ENCODE measurements at regions not wholly inside any gene's neighbourhood (a gene's known extent, or its start where the extent isn't known, plus 50 kb on each side); places are given as distances from the start of the nearest gene placed in this dataset.

- dilution Hi-C loops (cut with MboI; ENCODE audit: extremely low pct_ligation_motif_present, low sequenced_read_pairs), result no loop called here
Observed at GRCh38 chr6:120632975-120633374, 701.3 kb downstream of the TBC1D32 start.

DNA sequence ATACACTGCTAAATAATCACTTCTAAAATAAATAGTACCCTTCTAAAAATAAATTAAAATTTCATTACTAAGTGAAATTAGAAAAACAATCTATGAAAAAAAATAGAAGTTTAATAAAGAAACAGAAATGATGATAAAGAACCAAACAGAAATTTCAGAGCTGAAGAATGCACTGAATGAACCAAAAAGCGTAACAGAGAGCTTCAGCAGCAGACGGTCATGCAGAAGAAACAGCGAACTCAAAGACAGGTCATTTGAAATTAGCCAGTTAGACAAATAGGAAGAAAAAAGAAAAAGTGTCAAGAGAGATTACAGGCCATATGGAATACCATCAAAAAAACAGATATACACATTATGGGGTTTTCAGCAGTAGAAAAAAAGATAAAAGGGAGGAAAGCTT is 706.7 kb downstream of the TBC1D32 start:
- DNase-seq (ENCODE audit: low read depth, low spot score) (no peak), FAIRE-seq (no peak)
- H3K9me3 ChIP-seq (ENCODE audit: control insufficient read depth, low read depth, low read length), result no peaks in the 10 kb centered on the region
- no peak overlapping the region for H3K4me3 ChIP-seq (ENCODE audit: control insufficient read depth in 2 of 3, extremely low read depth in 1 of 3, insufficient read depth in 2 of 3, low read depth in 1 of 3, low read length in 3 of 3)
- H3K79me2 ChIP-seq (ENCODE audit: control insufficient read depth, insufficient read depth, low read length), result no peaks in the 10 kb centered on the region
- no peak overlapping the region for H3K9ac ChIP-seq (ENCODE audit: control insufficient read depth, extremely low read depth, insufficient read depth, low read length)
- no peak overlapping the region for H2AFZ ChIP-seq (ENCODE audit: control insufficient read depth, low read length)
- no peaks in the 10 kb centered on the region for H3K27me3 ChIP-seq (ENCODE audit: control insufficient read depth, extremely low read depth, insufficient read depth, low read length)
- no peaks in the 10 kb centered on the region for H4K20me1 ChIP-seq (ENCODE audit: control insufficient read depth, extremely low read depth, insufficient read depth, low read length)
- TF ChIP-seq EZH2 (IDR thresholded peaks at IDR 0.05; ENCODE audit: low read length), result no peak
- TF ChIP-seq, protein P1, sequence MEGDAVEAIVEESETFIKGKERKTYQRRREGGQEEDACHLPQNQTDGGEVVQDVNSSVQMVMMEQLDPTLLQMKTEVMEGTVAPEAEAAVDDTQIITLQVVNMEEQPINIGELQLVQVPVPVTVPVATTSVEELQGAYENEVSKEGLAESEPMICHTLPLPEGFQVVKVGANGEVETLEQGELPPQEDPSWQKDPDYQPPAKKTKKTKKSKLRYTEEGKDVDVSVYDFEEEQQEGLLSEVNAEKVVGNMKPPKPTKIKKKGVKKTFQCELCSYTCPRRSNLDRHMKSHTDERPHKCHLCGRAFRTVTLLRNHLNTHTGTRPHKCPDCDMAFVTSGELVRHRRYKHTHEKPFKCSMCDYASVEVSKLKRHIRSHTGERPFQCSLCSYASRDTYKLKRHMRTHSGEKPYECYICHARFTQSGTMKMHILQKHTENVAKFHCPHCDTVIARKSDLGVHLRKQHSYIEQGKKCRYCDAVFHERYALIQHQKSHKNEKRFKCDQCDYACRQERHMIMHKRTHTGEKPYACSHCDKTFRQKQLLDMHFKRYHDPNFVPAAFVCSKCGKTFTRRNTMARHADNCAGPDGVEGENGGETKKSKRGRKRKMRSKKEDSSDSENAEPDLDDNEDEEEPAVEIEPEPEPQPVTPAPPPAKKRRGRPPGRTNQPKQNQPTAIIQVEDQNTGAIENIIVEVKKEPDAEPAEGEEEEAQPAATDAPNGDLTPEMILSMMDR (optimal IDR thresholded peaks at IDR 0.05 in 1 of 3, IDR thresholded peaks at IDR 0.05 in 1 of 3, conservative IDR thresholded peaks at IDR 0.05 in 1 of 3; ENCODE audit: extremely low read depth in 1 of 3, insufficient read depth in 2 of 3, low read length in 3 of 3), result no peak
- no peak overlapping the region for H3K27ac ChIP-seq (ENCODE audit: control insufficient read depth, insufficient read depth, low read length)
- dilution Hi-C loops (cut with MboI; ENCODE audit: extremely low pct_ligation_motif_present, low sequenced_read_pairs), result no loop called here
- H3K4me1 ChIP-seq (ENCODE audit: control insufficient read depth, extremely low read depth, insufficient read depth, low read length), result no peaks in the 10 kb centered on the region
- no peaks in the 10 kb centered on the region for H3K36me3 ChIP-seq (ENCODE audit: control insufficient read depth in 2 of 2, extremely low read depth in 1 of 2, insufficient read depth in 2 of 2, low read length in 2 of 2)
- no peak overlapping the region for H3K4me2 ChIP-seq (ENCODE audit: control insufficient read depth, extremely low read depth, insufficient read depth, low read depth, low read length)
- H3K9me1 ChIP-seq (ENCODE audit: control insufficient read depth, extremely low read depth, insufficient read depth, low read length), result no peaks in the 10 kb centered on the region

More at GRCh38 chr6:120632975-120633374, 701.3 kb downstream of the TBC1D32 start:
- H3K4me2 ChIP-seq (ENCODE audit: control insufficient read depth, extremely low read depth, insufficient read depth, low read depth, low read length), result no peak overlapping the region
- H3K27me3 ChIP-seq (ENCODE audit: control insufficient read depth, extremely low read depth, insufficient read depth, low read length), result no peaks in the 10 kb centered on the region
- H3K4me3 ChIP-seq (ENCODE audit: control insufficient read depth in 2 of 3, extremely low read depth in 1 of 3, insufficient read depth in 2 of 3, low read depth in 1 of 3, low read length in 3 of 3), result no peak overlapping the region
- no peaks in the 10 kb centered on the region for H4K20me1 ChIP-seq (ENCODE audit: control insufficient read depth, extremely low read depth, insufficient read depth, low read length)
- TF ChIP-seq, protein P1 (optimal IDR thresholded peaks at IDR 0.05 in 1 of 3, IDR thresholded peaks at IDR 0.05 in 1 of 3, conservative IDR thresholded peaks at IDR 0.05 in 1 of 3; ENCODE audit: extremely low read depth in 1 of 3, insufficient read depth in 2 of 3, low read length in 3 of 3), result no peak
- no peak for TF ChIP-seq EZH2 (IDR thresholded peaks at IDR 0.05; ENCODE audit: low read length)
- H3K9ac ChIP-seq (ENCODE audit: control insufficient read depth, extremely low read depth, insufficient read depth, low read length), result no peak overlapping the region
- H3K27ac ChIP-seq (ENCODE audit: control insufficient read depth, insufficient read depth, low read length), result no peak overlapping the region
- H3K36me3 ChIP-seq (ENCODE audit: control insufficient read depth in 2 of 2, extremely low read depth in 1 of 2, insufficient read depth in 2 of 2, low read length in 2 of 2), result no peaks in the 10 kb centered on the region
- H2AFZ ChIP-seq (ENCODE audit: control insufficient read depth, low read length), result no peak overlapping the region
- FAIRE-seq, result no peak
- no peaks in the 10 kb centered on the region for H3K9me3 ChIP-seq (ENCODE audit: control insufficient read depth, low read depth, low read length)
- H3K4me1 ChIP-seq (ENCODE audit: control insufficient read depth, extremely low read depth, insufficient read depth, low read length), result no peaks in the 10 kb centered on the region
- no peak for DNase-seq (ENCODE audit: low read depth, low spot score)
- H3K79me2 ChIP-seq (ENCODE audit: control insufficient read depth, insufficient read depth, low read length), result no peaks in the 10 kb centered on the region
- H3K9me1 ChIP-seq (ENCODE audit: control insufficient read depth, extremely low read depth, insufficient read depth, low read length), result no peaks in the 10 kb centered on the region

All from keratinocyte (primary cell).